GM12872 (cell line): ENCODE measurements at regions not wholly inside any gene's neighbourhood (a gene's known extent, or its start where the extent isn't known, plus 50 kb on each side); places are given as distances from the start of the nearest gene placed in this dataset.

Source experiments
- TF ChIP-seq, protein P1 (sequence below): IDR thresholded peaks from 3 replicates; pipeline ENCODE4 v1.5.1; 2011; ENCODE audit warnings: low read depth, mild to moderate bottlenecking, low read length, moderate library complexity; ENCODE audit not compliant: insufficient read depth

DNA sequence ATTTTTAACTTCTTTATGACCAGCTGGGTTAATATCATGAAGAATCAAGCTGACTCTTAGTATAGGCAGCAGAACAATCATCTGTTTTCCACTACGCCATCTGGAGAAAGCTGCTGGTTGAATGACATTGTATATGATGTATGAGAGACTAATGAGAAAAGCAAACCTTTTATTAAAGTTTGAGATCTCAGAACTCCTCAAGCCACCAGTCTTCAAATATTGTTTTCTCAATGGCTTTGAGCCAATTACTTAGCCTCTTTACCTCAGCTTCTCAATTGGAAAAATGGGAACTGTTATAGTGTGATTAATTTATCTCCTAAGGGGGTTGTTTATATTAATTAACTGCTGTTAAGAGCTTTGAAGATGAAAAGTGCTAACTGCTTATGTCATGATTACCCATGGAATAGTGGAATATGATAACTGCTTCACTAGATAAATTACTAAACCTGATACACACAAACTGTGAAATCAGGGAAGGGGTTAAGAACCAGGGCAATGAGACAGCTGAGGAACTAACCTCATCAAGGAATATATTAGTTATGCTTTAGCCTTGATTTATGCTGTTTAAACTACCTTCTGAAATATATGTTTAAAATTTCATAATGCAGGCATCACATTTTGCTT, 330.1 kb downstream of the SOX2 start:
- TF ChIP-seq, protein P1, sequence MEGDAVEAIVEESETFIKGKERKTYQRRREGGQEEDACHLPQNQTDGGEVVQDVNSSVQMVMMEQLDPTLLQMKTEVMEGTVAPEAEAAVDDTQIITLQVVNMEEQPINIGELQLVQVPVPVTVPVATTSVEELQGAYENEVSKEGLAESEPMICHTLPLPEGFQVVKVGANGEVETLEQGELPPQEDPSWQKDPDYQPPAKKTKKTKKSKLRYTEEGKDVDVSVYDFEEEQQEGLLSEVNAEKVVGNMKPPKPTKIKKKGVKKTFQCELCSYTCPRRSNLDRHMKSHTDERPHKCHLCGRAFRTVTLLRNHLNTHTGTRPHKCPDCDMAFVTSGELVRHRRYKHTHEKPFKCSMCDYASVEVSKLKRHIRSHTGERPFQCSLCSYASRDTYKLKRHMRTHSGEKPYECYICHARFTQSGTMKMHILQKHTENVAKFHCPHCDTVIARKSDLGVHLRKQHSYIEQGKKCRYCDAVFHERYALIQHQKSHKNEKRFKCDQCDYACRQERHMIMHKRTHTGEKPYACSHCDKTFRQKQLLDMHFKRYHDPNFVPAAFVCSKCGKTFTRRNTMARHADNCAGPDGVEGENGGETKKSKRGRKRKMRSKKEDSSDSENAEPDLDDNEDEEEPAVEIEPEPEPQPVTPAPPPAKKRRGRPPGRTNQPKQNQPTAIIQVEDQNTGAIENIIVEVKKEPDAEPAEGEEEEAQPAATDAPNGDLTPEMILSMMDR, result no peak

GRCh38 chr3:182045736-182046135, 334.0 kb downstream of the SOX2 start:
- TF ChIP-seq, protein P1, result no peak

DNA sequence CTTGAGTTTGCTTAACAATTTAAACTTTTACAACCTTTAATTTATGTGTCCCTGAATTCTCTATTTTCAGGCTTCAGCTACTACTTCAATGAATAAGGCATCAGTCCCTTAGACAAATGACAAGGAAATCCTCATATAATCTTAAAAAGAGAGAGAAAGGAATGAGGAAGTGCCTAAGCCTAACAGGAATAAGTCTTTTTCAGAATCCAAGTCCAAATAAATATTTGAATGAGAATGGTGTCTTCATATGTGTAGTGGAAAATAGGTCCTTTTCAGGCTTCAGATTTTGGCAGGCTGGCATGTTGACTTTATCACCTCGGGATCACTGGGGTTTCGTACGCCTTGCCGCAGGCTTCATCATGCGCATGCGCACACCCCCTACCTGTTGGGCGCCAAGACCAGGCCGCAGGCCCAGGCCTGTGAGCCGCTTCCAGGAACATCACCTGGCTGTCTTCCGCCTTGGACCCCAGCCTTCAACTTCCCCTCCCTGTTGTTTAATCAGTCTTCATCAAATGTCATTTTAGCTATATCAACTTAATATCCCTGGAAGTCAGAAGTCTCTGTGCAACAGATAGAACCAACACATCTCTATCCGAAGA, 334.5 kb downstream of the SOX2 start:
- TF ChIP-seq, protein P1, result no peak

DNA sequence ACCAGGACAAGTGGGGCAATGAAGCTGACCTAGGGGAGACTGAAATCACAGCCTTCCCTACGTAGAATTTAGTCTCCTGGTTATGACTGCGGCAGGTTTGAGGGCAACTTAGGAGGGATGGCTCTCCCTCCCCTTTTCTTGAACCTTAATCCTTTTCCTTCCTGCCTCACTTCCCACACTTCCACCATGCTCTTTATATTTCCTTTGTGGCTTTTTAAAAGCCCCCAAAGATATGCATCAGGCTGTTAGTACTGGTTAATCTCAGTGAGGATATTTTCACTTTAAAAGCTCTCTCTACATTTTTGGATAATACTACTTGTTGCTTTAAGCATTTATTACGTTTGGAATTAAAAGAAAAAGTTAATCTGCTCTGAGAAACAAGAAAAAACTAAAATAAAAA, 339.2 kb downstream of the SOX2 start:
- TF ChIP-seq, protein P1, result no peak

- TF ChIP-seq, protein P1, result no peak
These were observed 340.6 kb downstream of the SOX2 start for GRCh38 chr3:182052332-182052731.

DNA sequence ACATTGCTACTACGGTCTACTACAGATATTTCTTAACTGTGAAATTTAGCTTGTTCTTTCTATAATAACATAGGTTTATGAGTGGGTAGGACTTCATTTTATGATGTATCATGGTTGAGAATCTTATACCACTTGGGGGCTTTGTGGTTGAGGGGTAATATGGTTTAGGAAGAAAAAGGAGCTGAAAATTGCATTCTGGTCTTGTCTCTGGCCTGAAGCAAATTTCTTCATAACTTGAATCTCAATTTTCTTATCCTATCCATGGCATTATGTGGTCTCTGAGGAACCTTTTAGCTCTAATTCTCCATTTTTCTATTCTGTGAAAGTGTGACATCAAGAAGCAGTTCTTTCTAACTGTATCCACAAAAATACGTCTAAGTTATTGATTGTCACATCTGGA, 341.0 kb downstream of the SOX2 start:
- TF ChIP-seq, protein P1, result no peak

- TF ChIP-seq, protein P1, result no peak
These were observed 346.8 kb downstream of the SOX2 start for GRCh38 chr3:182058488-182058887.

DNA sequence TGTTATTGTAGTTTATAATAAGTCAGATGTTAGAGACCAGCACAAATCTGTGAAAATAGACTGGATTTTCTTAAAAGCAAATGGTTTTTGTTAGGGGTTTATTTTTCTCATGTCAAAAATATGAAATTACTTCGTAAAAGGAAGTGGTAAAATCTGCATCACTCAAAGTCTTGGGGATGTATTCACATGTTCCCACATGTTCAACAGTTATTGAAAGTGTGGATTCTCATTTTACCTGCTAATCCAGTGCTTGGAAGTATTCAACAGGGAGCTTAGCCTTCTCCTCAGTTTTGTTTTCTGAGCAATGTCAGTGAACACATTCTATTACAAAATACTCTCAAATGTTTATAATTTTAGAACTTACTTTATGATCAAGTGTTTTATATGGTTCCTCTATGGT, 352.0 kb downstream of the SOX2 start:
- TF ChIP-seq, protein P1, result no peak
